A673 (cell line): ENCODE measurements at regions not wholly inside any gene's neighbourhood (a gene's known extent, or its start where the extent isn't known, plus 50 kb on each side); places are given as distances from the start of the nearest gene placed in this dataset.

ENCODE experiments used
- BruUV-seq: library from RNA; stranded (reverse); fragments of 400-500 nt; replicated peaks from 2 replicates; lab custom pipeline; 2021; lab: Mats Ljungman, UMichigan
- CTCF ChIA-PET: fragments of 300-600 bp; sonication (Branson Sonifier 250); formaldehyde crosslinking; loops from one replicate; lab custom pipeline; 2022; ENCODE audit warnings: antibody characterized with exemption; lab: Charles Lee
- POLR2A ChIA-PET: fragments of 300-600 bp; sonication (Branson Sonifier 250); formaldehyde crosslinking; loops from one replicate; lab custom pipeline; 2022; ENCODE audit warnings: antibody characterized with exemption; ENCODE audit not compliant: low non-redundant PET; lab: Charles Lee
- DNase-seq: peaks from one replicate; pipeline ENCODE4 v3.0.0-alpha.2; 2015; ENCODE audit warnings: low spot score
- H3K27ac ChIP-seq: fragments of 200-600 bp; sonication (generic); 2 replicates; pipeline ENCODE4 v1.5.1; 2016; ENCODE audit warnings: mixed run types, low read depth, mild to moderate bottlenecking, mixed read lengths, antibody characterized with exemption, low read length; ENCODE audit not compliant: poor library complexity, severe bottlenecking
- H3K27me3 ChIP-seq: fragments of 200-600 bp; sonication (generic); replicated peaks from 2 replicates; pipeline ENCODE4 v1.6.1; 2017; ENCODE audit warnings: mixed run types, low read depth, mild to moderate bottlenecking, mixed read lengths, antibody characterized with exemption, low read length; ENCODE audit not compliant: insufficient read depth, poor library complexity
- H3K36me3 ChIP-seq: fragments of 200-600 bp; sonication (generic); 2 replicates; pipeline ENCODE4 v1.6.1; 2016; ENCODE audit warnings: mixed run types, mild to moderate bottlenecking, mixed read lengths, antibody characterized with exemption, low read length; ENCODE audit not compliant: insufficient read depth, poor library complexity, severe bottlenecking
- H3K4me1 ChIP-seq: fragments of 200-600 bp; sonication (generic); 2 replicates; pipeline ENCODE4 v1.6.1; 2017; ENCODE audit warnings: mixed run types, mild to moderate bottlenecking, mixed read lengths, antibody characterized with exemption, low read length; ENCODE audit not compliant: insufficient read depth, poor library complexity, severe bottlenecking
- H3K4me3 ChIP-seq: fragments of 200-600 bp; sonication (generic); 2 replicates; pipeline ENCODE4 v1.5.1; 2016; ENCODE audit warnings: low read depth, mixed run types, mild to moderate bottlenecking, mixed read lengths, low read length; ENCODE audit not compliant: poor library complexity, severe bottlenecking
- H3K9me3 ChIP-seq: fragments of 200-600 bp; sonication (generic); 2 replicates; pipeline ENCODE4 v1.6.1; 2016; ENCODE audit warnings: mixed run types, low read depth, mild to moderate bottlenecking, mixed read lengths, antibody characterized with exemption, low read length; ENCODE audit not compliant: poor library complexity, severe bottlenecking
- CTCF ChIP-seq: fragments of 300-800, 200-600 bp; sonication (generic); conservative IDR thresholded peaks from 2 replicates; pipeline ENCODE4 v1.5.1; 2017; ENCODE audit warnings: low read depth, mild to moderate bottlenecking, antibody characterized with exemption, low read length, moderate library complexity, mixed read lengths
- EZH2 ChIP-seq: fragments of 200-600 bp; sonication (generic); IDR thresholded peaks from 2 replicates; pipeline ENCODE4 v1.6.1; 2017; ENCODE audit warnings: borderline replicate concordance, low read depth, mild to moderate bottlenecking, mixed read lengths, antibody characterized with exemption, low read length; ENCODE audit not compliant: poor library complexity, severe bottlenecking
- intact Hi-C: fragments of 100-400 bp; cut with micrococcal nuclease; formaldehyde crosslinking; loops from one replicate; pipeline ENCODE4 v1.10.0; 2022; ENCODE audit not compliant: unreplicated experiment

DNA sequence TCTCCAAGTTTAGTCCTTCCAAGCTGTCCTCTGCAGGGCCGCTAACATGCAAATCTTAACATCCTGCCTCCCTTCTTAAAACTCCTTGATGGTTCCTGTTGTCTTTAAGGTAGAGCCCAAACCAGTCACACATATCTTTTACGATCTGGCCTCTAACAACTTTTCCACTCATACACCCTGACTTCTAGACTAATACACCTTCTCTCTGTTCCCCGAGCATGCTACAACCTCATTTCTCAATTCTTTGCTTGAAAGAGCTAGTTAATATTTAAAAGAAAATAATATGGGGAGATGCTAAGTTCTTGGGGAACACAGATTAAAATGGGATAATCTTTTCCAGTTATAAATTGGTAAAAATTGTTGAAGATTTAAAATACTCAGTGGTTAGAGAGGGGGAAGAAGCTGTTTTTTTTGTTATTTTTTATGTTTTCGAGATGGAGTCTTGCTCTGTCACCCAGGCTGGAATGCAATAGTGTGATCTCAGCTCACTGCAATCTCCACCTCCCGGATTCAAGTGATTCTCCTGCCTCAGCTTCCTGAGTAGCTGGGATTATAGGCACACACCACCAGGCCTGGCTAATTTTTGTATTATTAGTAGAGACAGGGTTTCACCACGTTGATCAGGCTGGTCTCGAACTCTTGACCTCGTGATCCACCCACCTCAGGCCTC is 250.7 kb downstream of the MAFB start:
- no peaks in the 10 kb centered on the region for H3K36me3 ChIP-seq
- DNase-seq, result no peak
- TF ChIP-seq CTCF (no peak), EZH2 (no peak)
- POLR2A ChIA-PET, result interaction anchor here (0.7 kb wide), 1 partner anchor 1225 kb away, joined by 18 read pairs; no protein-coding TSS in a partner anchor
- BruUV-seq, result no TSS peak
- H3K27ac ChIP-seq, result no peak overlapping the region
- H3K4me1 ChIP-seq, result peaks cover 6% of the 10 kb centered on the region
- intact Hi-C loops, result no loop called here
- no peaks in the 10 kb centered on the region for H3K9me3 ChIP-seq
- CTCF ChIA-PET, result no interaction called here
- no peak overlapping the region for H3K4me3 ChIP-seq
- H3K27me3 ChIP-seq, result no peaks in the 10 kb centered on the region

- Histone ChIP-seq H3K4me3 (no peak overlapping the region), H3K27me3 (no peaks in the 10 kb centered on the region), H3K27ac (no peak overlapping the region), H3K36me3 (no peaks in the 10 kb centered on the region), H3K9me3 (no peaks in the 10 kb centered on the region), H3K4me1 (no peaks in the 10 kb centered on the region)
- no TSS peak for BruUV-seq
- ChIA-PET POLR2A (interaction anchor here (0.7 kb wide), 1 partner anchor 42 kb away, joined by 3 read pairs; no protein-coding TSS in a partner anchor), CTCF (no interaction called here)
- no peak for TF ChIP-seq CTCF
- TF ChIP-seq EZH2, result no peak
- DNase-seq, result no peak
- intact Hi-C loops, result no loop called here
Measured at GRCh38 chr20:40436011-40436410, 253.0 kb downstream of the MAFB start.

DNA sequence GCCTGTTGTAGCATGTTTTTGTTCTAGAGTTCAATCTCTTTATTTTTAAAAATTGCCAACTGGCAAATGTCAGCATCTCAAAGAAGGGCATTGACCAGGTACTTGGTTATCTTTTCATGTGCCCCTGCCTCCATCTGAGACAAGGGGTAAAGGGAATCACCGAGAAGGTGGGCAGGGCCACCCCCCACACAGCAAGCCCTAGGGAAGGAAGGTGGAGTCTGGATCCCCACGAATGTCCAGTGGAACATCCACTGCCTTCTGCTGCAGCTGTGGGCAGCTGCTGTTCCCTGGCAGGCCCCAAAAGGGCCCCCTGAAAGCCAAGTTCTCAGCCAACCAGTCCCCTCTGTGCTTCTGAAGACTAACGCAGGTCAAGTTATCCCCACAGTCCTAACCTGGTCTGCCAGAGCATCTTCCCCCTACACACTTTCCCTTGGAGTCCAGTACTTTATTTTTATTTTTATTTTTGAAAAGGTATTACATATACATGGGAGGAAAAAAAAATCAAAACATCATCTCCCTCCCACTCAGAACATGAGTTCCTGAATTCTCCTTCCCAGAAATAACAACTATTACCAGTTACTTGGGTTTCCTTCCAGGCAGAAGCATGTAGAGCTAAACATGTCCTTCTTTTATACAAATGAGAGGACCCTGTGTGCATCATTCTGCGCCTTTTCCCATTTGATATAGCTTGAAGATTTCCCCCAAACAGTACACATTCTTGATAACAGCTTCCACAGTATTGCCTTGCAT is 253.7 kb downstream of the MAFB start:
- H3K4me3 ChIP-seq, result no peak overlapping the region
- no TSS peak for BruUV-seq
- H3K27me3 ChIP-seq, result no peaks in the 10 kb centered on the region
- no peaks in the 10 kb centered on the region for H3K9me3 ChIP-seq
- no peak for DNase-seq
- intact Hi-C loops, result no loop called here
- ChIA-PET CTCF (no interaction called here), POLR2A (interaction anchor here (0.7 kb wide), 1 partner anchor 43 kb away, joined by 3 read pairs; no protein-coding TSS in a partner anchor)
- no peak overlapping the region for H3K27ac ChIP-seq
- H3K4me1 ChIP-seq, result no peaks in the 10 kb centered on the region
- TF ChIP-seq EZH2 (no peak), CTCF (no peak)
- no peaks in the 10 kb centered on the region for H3K36me3 ChIP-seq
